Panc1 (cell line): ENCODE measurements at regions not wholly inside any gene's neighbourhood (a gene's known extent, or its start where the extent isn't known, plus 50 kb on each side); places are given as distances from the start of the nearest gene placed in this dataset.
A peak's percentile ranks its signal among the peaks of the same experiment; 100 is the strongest.

Source experiments
- ATAC-seq: fragments of 200-7000 bp; cut with Tn5 transposase; 2 replicates; pipeline ENCODE4 v1.9.1; 2020; ENCODE audit warnings: mild to moderate bottlenecking, moderate library complexity
- BruUV-seq: library from RNA; stranded (reverse); fragments of 400-500 nt; replicated peaks from 2 replicates; lab custom pipeline; 2021; lab: Mats Ljungman, UMichigan
- CTCF ChIA-PET: fragments of 300-600 bp; sonication (Branson Sonifier 250); formaldehyde crosslinking; loops from one replicate; lab custom pipeline; 2022; ENCODE audit warnings: antibody characterized with exemption; lab: Charles Lee
- POLR2A ChIA-PET: fragments of 300-600 bp; sonication (Branson Sonifier 250); formaldehyde crosslinking; loops from one replicate; lab custom pipeline; 2022; ENCODE audit warnings: antibody characterized with exemption; lab: Charles Lee
- DNase-seq: peaks from one replicate; pipeline ENCODE4 v3.0.0-alpha.2; 2010; ENCODE audit warnings: low read depth, low spot score
- H3K27ac ChIP-seq: 2 replicates; pipeline ENCODE4 v1.5.1; 2011; ENCODE audit warnings: mild to moderate bottlenecking, low read length, inconsistent platforms
- H3K27me3 ChIP-seq: fragments of 200-500 bp; sonication (Bioruptor generic); 2 replicates; pipeline ENCODE4 v1.6.0; 2014; ENCODE audit warnings: low read length, inconsistent platforms; ENCODE audit not compliant: control insufficient read depth, insufficient read depth
- H3K36me3 ChIP-seq: fragments of 200-500 bp; sonication (Bioruptor generic); 2 replicates; pipeline ENCODE4 v1.5.1; 2014; ENCODE audit warnings: inconsistent platforms, mild to moderate bottlenecking, low read length, moderate library complexity; ENCODE audit not compliant: control insufficient read depth, insufficient read depth
- H3K4me1 ChIP-seq: 2 replicates; pipeline ENCODE4 v1.5.1; 2011; ENCODE audit warnings: inconsistent platforms, mild to moderate bottlenecking, low read length, moderate library complexity; ENCODE audit not compliant: control insufficient read depth, insufficient read depth
- H3K4me3 ChIP-seq, 2 experiments: 2 replicates each; pipeline ENCODE4 v1.5.1; 2011 to 2012; ENCODE audit warnings: low read depth in 2 of 2, low read length in 2 of 2, mild to moderate bottlenecking in 2 of 2, inconsistent platforms in 1 of 2, moderate library complexity in 1 of 2
- H3K9me3 ChIP-seq: fragments of 200-500 bp; sonication (Bioruptor generic); 2 replicates; pipeline ENCODE4 v1.5.1; 2014; ENCODE audit warnings: low read depth, mild to moderate bottlenecking, inconsistent platforms, low read length, moderate library complexity; ENCODE audit not compliant: control insufficient read depth, insufficient read depth
- POLR2AphosphoS5 ChIP-seq: IDR thresholded peaks from 2 replicates; pipeline ENCODE4 v1.6.1; 2012; ENCODE audit warnings: mild to moderate bottlenecking, low read depth, low read length, moderate library complexity
- SIN3A ChIP-seq: IDR thresholded peaks from 2 replicates; pipeline ENCODE4 v1.6.1; 2012; ENCODE audit warnings: low read depth, mild to moderate bottlenecking, low read length, moderate library complexity, borderline replicate concordance; ENCODE audit not compliant: insufficient read depth
- TCF7L2 ChIP-seq: IDR thresholded peaks from 2 replicates; pipeline ENCODE4 v1.6.1; 2011; ENCODE audit warnings: mild to moderate bottlenecking, low read depth, low read length, inconsistent platforms
- in situ Hi-C: cut with HindIII; loops from 2 replicates; pipeline ENCODE4 v1.10.0; 2016; ENCODE audit warnings: low sequenced_read_pairs, low pct_unique_long_range_greater_than_20kb
- intact Hi-C: fragments of 100-400 bp; cut with micrococcal nuclease; formaldehyde crosslinking; loops from one replicate; pipeline ENCODE4 v1.10.0; 2022; ENCODE audit not compliant: unreplicated experiment
- TF ChIP-seq, protein P1 (sequence below), 2 experiments: IDR thresholded peaks; 2 replicates each; pipeline ENCODE4 v1.6.1; 2011 to 2012; ENCODE audit warnings: low read depth in 2 of 2, control low read depth in 1 of 2, low read length in 1 of 2, mild to moderate bottlenecking in 1 of 2, moderate library complexity in 1 of 2; ENCODE audit not compliant: insufficient read depth in 1 of 2
- TF ChIP-seq, protein P2 (sequence below): fragments of 450-650 bp; IDR thresholded peaks from 2 replicates; pipeline ENCODE4 v1.5.1; 2017; ENCODE audit warnings: mild to moderate bottlenecking

DNA sequence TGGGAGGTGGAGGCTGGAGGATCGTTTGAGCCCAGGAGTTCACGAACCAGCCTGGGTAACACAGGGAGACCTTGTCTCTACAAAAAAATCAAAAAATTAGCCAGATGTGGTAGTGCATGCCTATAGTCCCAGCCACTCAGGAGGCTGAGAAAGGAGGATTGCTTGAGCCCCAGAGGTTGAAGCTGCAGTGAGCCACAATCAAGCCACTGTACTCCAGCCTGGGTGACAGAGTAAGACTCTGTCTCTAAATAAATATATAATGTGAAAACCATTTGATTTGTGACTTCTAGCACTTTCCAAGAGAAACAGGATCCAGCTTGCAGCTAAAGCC, 459.1 kb downstream of the SOX9 start:
- intact Hi-C loops (no loop called here), in situ Hi-C loops (no loop called here)
- ChIA-PET POLR2A (no interaction called here), CTCF (interaction anchor here (1.5 to 1.7 kb wide), 2 partner anchors 9 to 23 kb away, joined by 3 to 4 read pairs; no protein-coding TSS in a partner anchor)
- Histone ChIP-seq H3K27me3 (no peaks in the 10 kb centered on the region), H3K27ac (peak overlapping the region; percentile 58), H3K4me1 (peaks cover 77% of the 10 kb centered on the region), H3K36me3 (no peaks in the 10 kb centered on the region), H3K4me3 (no peak overlapping the region), H3K9me3 (no peaks in the 10 kb centered on the region)
- TF ChIP-seq, protein P1, sequence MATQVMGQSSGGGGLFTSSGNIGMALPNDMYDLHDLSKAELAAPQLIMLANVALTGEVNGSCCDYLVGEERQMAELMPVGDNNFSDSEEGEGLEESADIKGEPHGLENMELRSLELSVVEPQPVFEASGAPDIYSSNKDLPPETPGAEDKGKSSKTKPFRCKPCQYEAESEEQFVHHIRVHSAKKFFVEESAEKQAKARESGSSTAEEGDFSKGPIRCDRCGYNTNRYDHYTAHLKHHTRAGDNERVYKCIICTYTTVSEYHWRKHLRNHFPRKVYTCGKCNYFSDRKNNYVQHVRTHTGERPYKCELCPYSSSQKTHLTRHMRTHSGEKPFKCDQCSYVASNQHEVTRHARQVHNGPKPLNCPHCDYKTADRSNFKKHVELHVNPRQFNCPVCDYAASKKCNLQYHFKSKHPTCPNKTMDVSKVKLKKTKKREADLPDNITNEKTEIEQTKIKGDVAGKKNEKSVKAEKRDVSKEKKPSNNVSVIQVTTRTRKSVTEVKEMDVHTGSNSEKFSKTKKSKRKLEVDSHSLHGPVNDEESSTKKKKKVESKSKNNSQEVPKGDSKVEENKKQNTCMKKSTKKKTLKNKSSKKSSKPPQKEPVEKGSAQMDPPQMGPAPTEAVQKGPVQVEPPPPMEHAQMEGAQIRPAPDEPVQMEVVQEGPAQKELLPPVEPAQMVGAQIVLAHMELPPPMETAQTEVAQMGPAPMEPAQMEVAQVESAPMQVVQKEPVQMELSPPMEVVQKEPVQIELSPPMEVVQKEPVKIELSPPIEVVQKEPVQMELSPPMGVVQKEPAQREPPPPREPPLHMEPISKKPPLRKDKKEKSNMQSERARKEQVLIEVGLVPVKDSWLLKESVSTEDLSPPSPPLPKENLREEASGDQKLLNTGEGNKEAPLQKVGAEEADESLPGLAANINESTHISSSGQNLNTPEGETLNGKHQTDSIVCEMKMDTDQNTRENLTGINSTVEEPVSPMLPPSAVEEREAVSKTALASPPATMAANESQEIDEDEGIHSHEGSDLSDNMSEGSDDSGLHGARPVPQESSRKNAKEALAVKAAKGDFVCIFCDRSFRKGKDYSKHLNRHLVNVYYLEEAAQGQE (IDR thresholded peaks at IDR 0.05; ENCODE audit: insufficient read depth in 1 of 2, low read depth in 2 of 2, low read length in 1 of 2) = no peak
- TF ChIP-seq POLR2AphosphoS5 (no peak), TCF7L2 (no peak), SIN3A (no peak)
- TF ChIP-seq, protein P2, sequence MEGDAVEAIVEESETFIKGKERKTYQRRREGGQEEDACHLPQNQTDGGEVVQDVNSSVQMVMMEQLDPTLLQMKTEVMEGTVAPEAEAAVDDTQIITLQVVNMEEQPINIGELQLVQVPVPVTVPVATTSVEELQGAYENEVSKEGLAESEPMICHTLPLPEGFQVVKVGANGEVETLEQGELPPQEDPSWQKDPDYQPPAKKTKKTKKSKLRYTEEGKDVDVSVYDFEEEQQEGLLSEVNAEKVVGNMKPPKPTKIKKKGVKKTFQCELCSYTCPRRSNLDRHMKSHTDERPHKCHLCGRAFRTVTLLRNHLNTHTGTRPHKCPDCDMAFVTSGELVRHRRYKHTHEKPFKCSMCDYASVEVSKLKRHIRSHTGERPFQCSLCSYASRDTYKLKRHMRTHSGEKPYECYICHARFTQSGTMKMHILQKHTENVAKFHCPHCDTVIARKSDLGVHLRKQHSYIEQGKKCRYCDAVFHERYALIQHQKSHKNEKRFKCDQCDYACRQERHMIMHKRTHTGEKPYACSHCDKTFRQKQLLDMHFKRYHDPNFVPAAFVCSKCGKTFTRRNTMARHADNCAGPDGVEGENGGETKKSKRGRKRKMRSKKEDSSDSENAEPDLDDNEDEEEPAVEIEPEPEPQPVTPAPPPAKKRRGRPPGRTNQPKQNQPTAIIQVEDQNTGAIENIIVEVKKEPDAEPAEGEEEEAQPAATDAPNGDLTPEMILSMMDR = no peak
- no TSS peak for BruUV-seq
- DNase-seq (no peak), ATAC-seq (no peak)

DNA sequence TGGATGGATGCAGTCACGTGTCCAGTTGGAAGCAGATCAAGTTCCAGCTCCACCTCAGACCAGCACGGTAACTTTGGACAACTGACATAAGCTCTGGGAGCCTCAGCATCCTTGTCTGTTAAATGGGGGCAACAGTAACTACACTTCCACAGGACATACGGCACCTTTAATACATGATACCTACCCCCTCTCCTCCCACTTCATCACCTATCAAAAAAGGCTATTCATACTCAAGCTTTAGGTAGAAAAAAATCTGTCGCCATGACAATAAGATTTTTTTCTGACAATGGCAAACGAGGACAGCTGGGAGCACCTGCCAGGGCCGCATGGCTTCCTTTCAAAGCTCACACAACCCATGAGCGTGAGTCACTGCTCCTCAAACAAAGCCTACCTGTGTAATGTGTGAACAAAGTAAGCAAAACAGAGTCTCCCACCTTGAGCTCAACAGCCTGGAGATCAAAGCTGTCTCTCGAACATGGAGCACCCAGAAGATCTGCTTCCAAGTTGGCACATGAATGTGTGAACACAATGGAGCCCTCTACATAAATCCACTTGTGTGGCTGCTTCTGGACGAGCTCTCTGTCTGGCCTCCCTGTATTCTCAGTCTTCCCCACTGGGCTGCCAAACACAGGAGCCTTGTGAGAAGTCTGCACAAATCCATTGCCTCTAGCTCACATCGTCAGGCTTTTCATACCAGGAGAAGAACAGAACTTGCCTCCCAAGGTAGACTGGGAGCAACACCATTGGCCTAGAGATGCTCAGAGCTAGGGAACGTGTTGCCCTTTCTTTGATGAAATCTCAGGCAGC, 459.7 kb downstream of the SOX9 start:
- DNase-seq (no peak), ATAC-seq (peak; percentile 57)
- H3K36me3 ChIP-seq = no peaks in the 10 kb centered on the region
- H3K9me3 ChIP-seq = no peaks in the 10 kb centered on the region
- TF ChIP-seq TCF7L2 = peak; percentile 68; the same call in 1 of the 2 replicates
- TF ChIP-seq, protein P1 (IDR thresholded peaks at IDR 0.05; ENCODE audit: insufficient read depth in 1 of 2, low read depth in 2 of 2, low read length in 1 of 2) = no peak
- TF ChIP-seq, protein P2 = no peak
- in situ Hi-C loops (no loop called here), intact Hi-C loops (no loop called here)
- H3K27ac ChIP-seq = peak overlapping the region; percentile 58
- ChIA-PET CTCF (interaction anchor here (1.1 to 1.7 kb wide), 3 partner anchors 8 to 24 kb away, joined by 3 to 9 read pairs (median 4); no protein-coding TSS in a partner anchor), POLR2A (interaction anchor here (0.8 kb wide), 1 partner anchor 24 kb away, joined by 3 read pairs; no protein-coding TSS in a partner anchor)
- BruUV-seq = no TSS peak
- H3K4me1 ChIP-seq = peaks cover 72% of the 10 kb centered on the region
- no peaks in the 10 kb centered on the region for H3K27me3 ChIP-seq
- H3K4me3 ChIP-seq = no peak overlapping the region
